Neural progenitor cell (in vitro differentiated cells): ENCODE measurements at regions not wholly inside any gene's neighbourhood (a gene's known extent, or its start where the extent isn't known, plus 50 kb on each side); places are given as distances from the start of the nearest gene placed in this dataset.

Experiments used
- DNase-seq: peaks from one replicate; pipeline ENCODE4 v3.0.0-alpha.2; 2016; ENCODE audit warnings: low spot score
- H2AFZ ChIP-seq: fragments of 200-600 bp; sonication (generic); replicated peaks from 2 replicates; pipeline ENCODE4 v1.6.1; 2016; ENCODE audit warnings: antibody characterized with exemption
- H3F3A ChIP-seq: fragments of 200-600 bp; sonication (generic); 2 replicates; pipeline ENCODE4 v1.6.1; 2016; ENCODE audit warnings: antibody characterized with exemption, low read depth
- H3K27ac ChIP-seq: fragments of 200-600 bp; sonication (generic); 2 replicates; pipeline ENCODE4 v1.5.1; 2016; ENCODE audit warnings: mild to moderate bottlenecking
- H3K27me3 ChIP-seq: fragments of 200-600 bp; sonication (generic); 2 replicates; pipeline ENCODE4 v1.6.1; 2016; ENCODE audit warnings: mild to moderate bottlenecking, moderate library complexity
- H3K36me3 ChIP-seq: fragments of 200-600 bp; sonication (generic); 2 replicates; pipeline ENCODE4 v1.5.1; 2016
- H3K4me1 ChIP-seq: fragments of 200-600 bp; sonication (generic); 2 replicates; pipeline ENCODE4 v1.6.1; 2016; ENCODE audit warnings: mixed run types
- H3K4me2 ChIP-seq: fragments of 200-600 bp; sonication (generic); 2 replicates; pipeline ENCODE4 v1.6.1; 2016
- H3K4me3 ChIP-seq: fragments of 200-600 bp; sonication (generic); 2 replicates; pipeline ENCODE4 v1.5.1; 2016
- H3K79me2 ChIP-seq: fragments of 200-600 bp; sonication (generic); 2 replicates; pipeline ENCODE4 v1.6.1; 2016; ENCODE audit warnings: low read depth
- H3K9ac ChIP-seq: fragments of 200-600 bp; sonication (generic); 2 replicates; pipeline ENCODE4 v1.6.1; 2016
- H3K9me3 ChIP-seq: fragments of 200-600 bp; sonication (generic); 2 replicates; pipeline ENCODE4 v1.5.1; 2016; ENCODE audit warnings: low read depth
- H4K20me1 ChIP-seq: fragments of 200-600 bp; sonication (generic); 2 replicates; pipeline ENCODE4 v1.6.1; 2016; ENCODE audit warnings: low read depth
- H3K27ac Mint-ChIP-seq: 3 replicates; pipeline ENCODE4 v1.8.0; 2021; ENCODE audit warnings: mixed read lengths
- H3K27me3 Mint-ChIP-seq: 2 replicates; pipeline ENCODE4 v1.8.0; 2022; ENCODE audit warnings: low read depth, mild to moderate bottlenecking, inconsistent platforms, moderate library complexity, mixed read lengths; ENCODE audit not compliant: insufficient read depth
- H3K36me3 Mint-ChIP-seq: 3 replicates; pipeline ENCODE4 v1.8.0; 2021; ENCODE audit warnings: mixed read lengths
- H3K4me1 Mint-ChIP-seq: 3 replicates; pipeline ENCODE4 v1.8.0; 2021; ENCODE audit warnings: mixed read lengths
- H3K4me3 Mint-ChIP-seq: 3 replicates; pipeline ENCODE4 v1.8.0; 2021; ENCODE audit warnings: mild to moderate bottlenecking, moderate library complexity, mixed read lengths
- H3K9me3 Mint-ChIP-seq: 3 replicates; pipeline ENCODE4 v1.8.0; 2020; ENCODE audit warnings: mixed read lengths
- EZH2 ChIP-seq: fragments of 200-600 bp; sonication (generic); IDR thresholded peaks from 2 replicates; pipeline ENCODE4 v1.6.1; 2017; ENCODE audit warnings: antibody characterized with exemption, mild to moderate bottlenecking, moderate library complexity
- EZH2phosphoT487 ChIP-seq: fragments of 200-600 bp; sonication (generic); IDR thresholded peaks from 2 replicates; pipeline ENCODE4 v1.6.1; 2017; ENCODE audit warnings: antibody characterized with exemption
- TF ChIP-seq, protein P1 (sequence below): fragments of 200-600 bp; sonication (generic); IDR thresholded peaks from 2 replicates; pipeline ENCODE4 v1.5.1; 2017; ENCODE audit warnings: antibody characterized with exemption, mild to moderate bottlenecking

- H3F3A ChIP-seq = no peaks in the 10 kb centered on the region
- no peak overlapping the region for H3K27ac ChIP-seq
- no peaks in the 10 kb centered on the region for H3K36me3 ChIP-seq
- TF ChIP-seq, protein P1, sequence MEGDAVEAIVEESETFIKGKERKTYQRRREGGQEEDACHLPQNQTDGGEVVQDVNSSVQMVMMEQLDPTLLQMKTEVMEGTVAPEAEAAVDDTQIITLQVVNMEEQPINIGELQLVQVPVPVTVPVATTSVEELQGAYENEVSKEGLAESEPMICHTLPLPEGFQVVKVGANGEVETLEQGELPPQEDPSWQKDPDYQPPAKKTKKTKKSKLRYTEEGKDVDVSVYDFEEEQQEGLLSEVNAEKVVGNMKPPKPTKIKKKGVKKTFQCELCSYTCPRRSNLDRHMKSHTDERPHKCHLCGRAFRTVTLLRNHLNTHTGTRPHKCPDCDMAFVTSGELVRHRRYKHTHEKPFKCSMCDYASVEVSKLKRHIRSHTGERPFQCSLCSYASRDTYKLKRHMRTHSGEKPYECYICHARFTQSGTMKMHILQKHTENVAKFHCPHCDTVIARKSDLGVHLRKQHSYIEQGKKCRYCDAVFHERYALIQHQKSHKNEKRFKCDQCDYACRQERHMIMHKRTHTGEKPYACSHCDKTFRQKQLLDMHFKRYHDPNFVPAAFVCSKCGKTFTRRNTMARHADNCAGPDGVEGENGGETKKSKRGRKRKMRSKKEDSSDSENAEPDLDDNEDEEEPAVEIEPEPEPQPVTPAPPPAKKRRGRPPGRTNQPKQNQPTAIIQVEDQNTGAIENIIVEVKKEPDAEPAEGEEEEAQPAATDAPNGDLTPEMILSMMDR = no peak
- TF ChIP-seq EZH2 (no peak), EZH2phosphoT487 (no peak)
- no peak overlapping the region for H3K4me2 ChIP-seq
- H3K27me3 ChIP-seq = no peaks in the 10 kb centered on the region
- H3K4me3 ChIP-seq = no peak overlapping the region
- no peaks in the 10 kb centered on the region for H3K4me1 ChIP-seq
- H2AFZ ChIP-seq = no peak overlapping the region
- Mint-ChIP-seq H3K27ac (no peak overlapping the region), H3K9me3 (no peaks in the 10 kb centered on the region), H3K36me3 (no peaks in the 10 kb centered on the region), H3K27me3 (peaks cover 6% of the 10 kb centered on the region), H3K4me1 (peaks cover 24% of the 10 kb centered on the region), H3K4me3 (no peak overlapping the region)
- no peaks in the 10 kb centered on the region for H4K20me1 ChIP-seq
- no peaks in the 10 kb centered on the region for H3K9me3 ChIP-seq
- no peak overlapping the region for H3K9ac ChIP-seq
- no peaks in the 10 kb centered on the region for H3K79me2 ChIP-seq
- DNase-seq = peak; percentile 42
Measured at GRCh38 chr22:49367041-49367697, 460.5 kb downstream of the BRD1 start.

DNA sequence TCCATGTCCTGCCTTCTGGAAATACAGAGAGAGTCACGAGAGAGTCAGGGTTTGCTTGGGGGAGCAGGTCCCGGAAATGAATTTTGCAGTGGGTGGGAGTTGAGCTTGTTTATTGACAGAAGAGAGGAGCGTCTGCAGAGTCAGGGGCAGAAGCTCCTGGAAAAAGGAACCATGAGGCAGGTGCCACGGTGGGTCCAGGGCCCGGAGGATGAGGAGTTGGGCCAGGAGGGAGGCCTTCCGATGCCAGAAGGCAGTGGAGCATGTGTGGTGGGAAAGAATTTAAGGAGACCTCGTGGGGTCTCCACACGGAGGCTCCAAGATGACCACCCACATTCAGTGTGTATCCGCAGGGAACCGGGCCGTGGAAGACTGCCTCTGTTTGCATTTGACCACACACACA lies 461.2 kb downstream of the BRD1 start:
- Histone ChIP-seq H3K36me3 (no peaks in the 10 kb centered on the region), H2AFZ (no peak overlapping the region), H3K4me1 (no peaks in the 10 kb centered on the region), H3K79me2 (no peaks in the 10 kb centered on the region), H3K27me3 (no peaks in the 10 kb centered on the region), H3K27ac (no peak overlapping the region), H3K9ac (no peak overlapping the region), H3K9me3 (no peaks in the 10 kb centered on the region), H3F3A (no peaks in the 10 kb centered on the region), H4K20me1 (no peaks in the 10 kb centered on the region), H3K4me2 (no peak overlapping the region), H3K4me3 (no peak overlapping the region)
- Mint-ChIP-seq H3K4me1 (peaks cover 26% of the 10 kb centered on the region), H3K27ac (no peak overlapping the region), H3K27me3 (peaks cover 6% of the 10 kb centered on the region), H3K9me3 (no peaks in the 10 kb centered on the region), H3K36me3 (no peaks in the 10 kb centered on the region), H3K4me3 (no peak overlapping the region)
- no peak for DNase-seq
- TF ChIP-seq, protein P1 = no peak
- TF ChIP-seq EZH2phosphoT487 (no peak), EZH2 (no peak)

DNA sequence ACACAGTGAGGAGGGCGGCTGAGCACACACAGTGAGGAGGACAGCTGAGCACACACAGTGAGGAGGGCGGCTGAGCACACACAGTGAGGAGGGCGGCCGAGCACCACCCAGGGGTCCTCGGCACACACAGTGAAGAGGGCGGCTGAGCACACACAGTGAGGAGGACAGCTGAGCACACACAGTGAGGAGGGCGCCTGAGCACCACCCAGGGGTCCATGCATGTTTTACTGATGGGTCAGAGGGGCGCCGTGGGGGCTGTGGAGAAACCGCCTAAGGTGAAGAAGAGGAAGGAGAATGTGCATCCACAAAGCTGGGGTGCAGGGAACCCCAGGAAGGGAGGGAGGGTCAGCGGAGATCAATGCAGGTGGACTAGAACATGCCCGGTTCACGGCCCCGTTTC lies 461.8 kb downstream of the BRD1 start:
- H3K4me3 Mint-ChIP-seq = peak overlapping the region; percentile 24
- H3K9me3 ChIP-seq = no peaks in the 10 kb centered on the region
- no peaks in the 10 kb centered on the region for H3K79me2 ChIP-seq
- H3K36me3 ChIP-seq = no peaks in the 10 kb centered on the region
- no peaks in the 10 kb centered on the region for H4K20me1 ChIP-seq
- H3K27ac ChIP-seq = no peak overlapping the region
- TF ChIP-seq EZH2 (no peak), EZH2phosphoT487 (no peak)
- TF ChIP-seq, protein P1 = no peak
- H3K36me3 Mint-ChIP-seq = no peaks in the 10 kb centered on the region
- H3F3A ChIP-seq = no peaks in the 10 kb centered on the region
- peaks cover 30% of the 10 kb centered on the region for H3K4me1 Mint-ChIP-seq
- no peak overlapping the region for H2AFZ ChIP-seq
- no peak overlapping the region for H3K4me3 ChIP-seq
- no peak overlapping the region for H3K9ac ChIP-seq
- H3K27ac Mint-ChIP-seq = peak overlapping the region; percentile 48
- H3K27me3 Mint-ChIP-seq = peaks cover 6% of the 10 kb centered on the region
- no peaks in the 10 kb centered on the region for H3K4me1 ChIP-seq
- H3K27me3 ChIP-seq = no peaks in the 10 kb centered on the region
- DNase-seq = no peak
- H3K9me3 Mint-ChIP-seq = no peaks in the 10 kb centered on the region
- H3K4me2 ChIP-seq = no peak overlapping the region
